Epithelial cell of esophagus (primary cell): ENCODE measurements at regions not wholly inside any gene's neighbourhood (a gene's known extent, or its start where the extent isn't known, plus 50 kb on each side); places are given as distances from the start of the nearest gene placed in this dataset.
A peak's percentile ranks its signal among the peaks of the same experiment; 100 is the strongest.

ENCODE experiments used
- DNase-seq: peaks from one replicate; pipeline ENCODE4 v3.0.0; 2010; ENCODE audit warnings: low read depth
- H3K4me3 ChIP-seq: 2 replicates; pipeline ENCODE4 v1.5.1; 2011; ENCODE audit warnings: mild to moderate bottlenecking, low read length, control low read depth
- TF ChIP-seq, protein P1 (sequence below): IDR thresholded peaks from 2 replicates; pipeline ENCODE4 v1.5.1; 2011; ENCODE audit warnings: low read depth, mild to moderate bottlenecking, low read length, control low read depth, inconsistent platforms; ENCODE audit not compliant: insufficient read depth; ENCODE audit errors: missing control alignments

DNA sequence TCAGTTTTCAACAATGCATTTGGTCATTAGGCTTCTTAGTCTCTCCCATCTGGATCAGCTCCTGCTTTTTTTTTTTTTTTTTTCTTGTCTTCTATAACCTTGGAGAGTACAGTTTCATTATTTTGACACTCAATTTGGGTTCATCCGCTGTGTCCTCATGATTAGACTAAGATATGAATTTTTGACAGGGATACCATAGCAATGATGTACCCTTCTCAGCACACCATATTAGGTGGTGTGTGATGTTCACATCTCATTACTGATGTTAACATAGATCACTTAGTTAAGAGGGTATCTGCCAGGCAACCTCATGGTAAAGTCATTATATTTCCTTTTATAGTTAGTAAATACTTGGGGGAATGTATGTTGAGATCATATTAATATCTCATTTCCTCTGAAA is 445.5 kb upstream of the IGFBP3 start:
- TF ChIP-seq, protein P1, sequence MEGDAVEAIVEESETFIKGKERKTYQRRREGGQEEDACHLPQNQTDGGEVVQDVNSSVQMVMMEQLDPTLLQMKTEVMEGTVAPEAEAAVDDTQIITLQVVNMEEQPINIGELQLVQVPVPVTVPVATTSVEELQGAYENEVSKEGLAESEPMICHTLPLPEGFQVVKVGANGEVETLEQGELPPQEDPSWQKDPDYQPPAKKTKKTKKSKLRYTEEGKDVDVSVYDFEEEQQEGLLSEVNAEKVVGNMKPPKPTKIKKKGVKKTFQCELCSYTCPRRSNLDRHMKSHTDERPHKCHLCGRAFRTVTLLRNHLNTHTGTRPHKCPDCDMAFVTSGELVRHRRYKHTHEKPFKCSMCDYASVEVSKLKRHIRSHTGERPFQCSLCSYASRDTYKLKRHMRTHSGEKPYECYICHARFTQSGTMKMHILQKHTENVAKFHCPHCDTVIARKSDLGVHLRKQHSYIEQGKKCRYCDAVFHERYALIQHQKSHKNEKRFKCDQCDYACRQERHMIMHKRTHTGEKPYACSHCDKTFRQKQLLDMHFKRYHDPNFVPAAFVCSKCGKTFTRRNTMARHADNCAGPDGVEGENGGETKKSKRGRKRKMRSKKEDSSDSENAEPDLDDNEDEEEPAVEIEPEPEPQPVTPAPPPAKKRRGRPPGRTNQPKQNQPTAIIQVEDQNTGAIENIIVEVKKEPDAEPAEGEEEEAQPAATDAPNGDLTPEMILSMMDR, result no peak
- no peak for DNase-seq

DNA sequence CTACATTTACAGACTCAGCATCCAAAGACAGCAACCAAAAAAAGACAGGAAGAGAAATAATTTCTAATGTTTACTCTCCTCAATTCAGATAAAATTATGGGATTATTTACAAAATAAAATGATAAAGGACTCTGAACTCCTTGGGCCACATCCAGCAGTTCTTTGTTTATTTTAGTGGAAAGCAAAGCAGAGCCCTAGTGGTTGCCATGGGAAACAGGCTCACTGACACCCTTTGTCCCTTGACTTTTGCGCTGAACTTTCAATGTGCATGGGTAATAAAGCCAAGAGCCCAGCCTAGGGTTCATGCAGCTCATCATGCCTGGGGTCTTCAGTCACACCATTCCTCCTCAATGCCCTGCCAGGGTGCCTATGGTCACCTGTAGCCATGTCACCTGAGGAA is 442.6 kb upstream of the IGFBP3 start:
- DNase-seq, result no peak
- no peak overlapping the region for H3K4me3 ChIP-seq
- TF ChIP-seq, protein P1, result peak; percentile 10

More for the DNA sequence above, 445.5 kb upstream of the IGFBP3 start:
- no peak overlapping the region for H3K4me3 ChIP-seq

DNA sequence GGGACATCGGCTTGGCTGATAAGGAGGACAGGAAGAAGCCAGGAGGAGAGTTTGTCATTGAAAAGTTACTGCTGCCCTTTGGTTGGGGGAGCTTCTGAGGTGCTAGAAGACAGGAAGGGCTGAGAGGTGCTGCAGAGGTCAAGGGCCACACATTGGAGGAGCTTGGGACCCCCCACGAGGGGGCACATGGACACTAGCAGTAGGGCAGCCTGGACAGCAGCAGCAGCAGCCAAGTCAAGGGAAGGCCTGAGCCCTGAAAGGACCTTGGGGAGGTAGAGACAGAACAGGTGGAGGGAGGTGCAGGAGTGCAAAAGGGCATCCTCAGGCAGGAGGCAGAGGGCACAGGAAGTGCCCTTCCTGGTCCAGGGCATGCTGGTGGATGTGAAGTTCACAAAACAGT is 439.7 kb upstream of the IGFBP3 start:
- TF ChIP-seq, protein P1, result no peak
- DNase-seq, result no peak
- H3K4me3 ChIP-seq, result no peak overlapping the region

DNA sequence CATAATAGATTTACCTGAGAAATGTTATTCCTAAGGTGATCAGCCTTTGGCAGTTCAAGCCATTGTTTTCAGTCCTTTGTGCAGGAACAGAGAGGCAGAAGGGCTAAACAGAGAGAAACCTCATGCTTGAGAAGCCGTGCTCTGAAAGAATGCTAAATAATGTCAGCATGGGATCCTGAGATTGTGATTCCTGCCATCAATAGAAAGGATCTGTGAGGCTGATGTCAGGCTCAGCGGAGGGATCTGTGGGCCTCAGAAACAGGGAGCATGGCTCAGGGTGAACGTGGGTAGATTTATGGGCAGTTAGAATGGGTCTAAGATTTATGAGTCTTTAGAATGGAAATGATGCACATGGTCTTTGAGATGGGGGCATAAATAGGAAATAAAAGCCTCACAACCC is 439.2 kb upstream of the IGFBP3 start:
- TF ChIP-seq, protein P1, result no peak
- DNase-seq, result no peak

DNA sequence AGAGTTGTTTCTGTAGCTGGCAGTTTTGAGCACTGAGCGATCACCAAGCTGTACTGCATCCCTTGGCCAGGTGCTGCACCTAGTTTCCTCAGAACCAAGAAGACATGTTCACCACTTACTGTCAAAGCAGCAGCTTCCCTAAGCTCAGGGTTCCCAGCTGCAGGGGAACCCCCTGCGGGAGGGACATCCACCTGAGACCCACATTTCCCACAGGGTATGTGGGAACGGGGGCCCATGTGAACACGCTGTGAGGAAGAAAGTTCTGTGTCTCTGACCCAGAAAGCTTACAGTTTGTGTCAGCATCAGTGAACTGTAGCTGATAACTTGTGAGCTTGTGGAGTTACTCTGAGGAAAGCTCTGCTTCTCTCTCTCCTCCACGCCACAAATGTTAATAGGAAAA is 436.8 kb upstream of the IGFBP3 start:
- TF ChIP-seq, protein P1, result no peak
- no peak overlapping the region for H3K4me3 ChIP-seq
- DNase-seq, result no peak

More for the DNA sequence above, 439.2 kb upstream of the IGFBP3 start:
- no peak overlapping the region for H3K4me3 ChIP-seq

DNA sequence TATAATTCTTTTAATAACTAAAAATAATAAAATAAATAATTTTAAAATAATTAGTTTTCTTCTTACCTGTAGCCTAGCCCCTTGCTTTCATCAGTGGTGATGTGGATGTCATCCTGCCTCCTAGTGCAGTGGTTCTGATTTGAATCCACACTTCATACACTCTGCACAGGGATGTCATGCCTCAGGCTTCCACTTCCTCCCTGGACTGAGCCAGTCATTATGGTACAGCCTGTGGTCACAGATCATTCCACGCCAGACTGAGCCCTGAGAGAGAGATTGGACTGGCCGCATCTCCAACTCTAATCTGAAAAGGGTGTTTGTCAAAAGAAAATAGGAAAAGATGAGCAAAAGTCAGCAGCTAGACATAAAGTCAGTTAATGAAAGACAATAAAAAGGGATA is 436.2 kb upstream of the IGFBP3 start:
- TF ChIP-seq, protein P1, result no peak
- H3K4me3 ChIP-seq, result no peak overlapping the region
- no peak for DNase-seq

DNA sequence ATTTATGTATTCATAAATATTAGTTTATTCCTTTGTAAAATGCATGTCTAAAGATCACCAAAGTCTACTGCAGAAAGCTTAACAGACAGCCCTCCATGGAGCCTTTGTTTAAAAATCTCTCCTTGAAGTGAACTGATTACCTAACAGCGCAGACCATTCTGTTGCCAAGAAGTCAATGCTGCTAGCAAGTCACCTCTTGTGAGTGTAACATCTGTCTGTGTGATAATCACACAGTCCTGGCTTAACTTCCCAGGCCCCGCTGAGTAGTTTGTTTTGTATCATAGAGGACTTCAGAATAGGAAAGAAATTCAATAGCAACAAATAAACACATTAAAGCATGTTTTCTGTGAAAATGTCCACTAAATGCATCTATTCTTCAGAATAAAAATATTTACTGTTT is 435.3 kb upstream of the IGFBP3 start:
- no peak overlapping the region for H3K4me3 ChIP-seq
- DNase-seq, result peak; percentile 17
- TF ChIP-seq, protein P1, result no peak
